MCF 10A (cell line): ENCODE measurements at regions not wholly inside any gene's neighbourhood (a gene's known extent, or its start where the extent isn't known, plus 50 kb on each side); places are given as distances from the start of the nearest gene placed in this dataset.

Experiments used
- BruUV-seq: library from RNA; stranded (reverse); fragments of 400-500 nt; replicated peaks from 2 replicates; lab custom pipeline; 2021; lab: Mats Ljungman, UMichigan
- CTCF ChIA-PET: fragments of 300-600 bp; sonication (Branson Sonifier 250); formaldehyde crosslinking; extraction: SDS; loops from one replicate; lab custom pipeline; 2021; ENCODE audit warnings: antibody characterized with exemption, inconsistent platforms; lab: Yijun Ruan, JAX
- POLR2A ChIA-PET: fragments of 300-600, 350-650 bp; sonication (Branson Sonifier 250); formaldehyde crosslinking; extraction: SDS; loops from one replicate; lab custom pipeline; 2020; ENCODE audit warnings: antibody characterized with exemption, inconsistent platforms; lab: Yijun Ruan, JAX
- DNase-seq: peaks from one replicate; pipeline ENCODE4 v3.0.0-alpha.2; 2018; ENCODE audit not compliant: unreplicated experiment
- H3K27ac Mint-ChIP-seq: one replicate; pipeline ENCODE4 v1.8.0; 2022; ENCODE audit warnings: mild to moderate bottlenecking, low read depth, mixed read lengths; ENCODE audit not compliant: unreplicated experiment
- H3K27me3 Mint-ChIP-seq: one replicate; pipeline ENCODE4 v1.8.0; 2022; ENCODE audit warnings: mixed read lengths; ENCODE audit not compliant: insufficient read depth, unreplicated experiment
- H3K36me3 Mint-ChIP-seq: one replicate; pipeline ENCODE4 v1.8.0; 2022; ENCODE audit warnings: mild to moderate bottlenecking, moderate library complexity, mixed read lengths; ENCODE audit not compliant: insufficient read depth, unreplicated experiment
- H3K4me1 Mint-ChIP-seq: one replicate; pipeline ENCODE4 v1.8.0; 2022; ENCODE audit warnings: mixed read lengths; ENCODE audit not compliant: insufficient read depth, unreplicated experiment
- H3K4me3 Mint-ChIP-seq: one replicate; pipeline ENCODE4 v1.8.0; 2022; ENCODE audit warnings: mild to moderate bottlenecking, moderate library complexity, mixed read lengths; ENCODE audit not compliant: unreplicated experiment
- H3K9me3 Mint-ChIP-seq: one replicate; pipeline ENCODE4 v1.8.0; 2022; ENCODE audit warnings: mixed read lengths; ENCODE audit not compliant: unreplicated experiment
- intact Hi-C: fragments of 100-400 bp; cut with micrococcal nuclease; formaldehyde crosslinking; loops from 2 replicates; pipeline ENCODE4 v1.14.1; 2022
- TF ChIP-seq, protein P1 (sequence below): fragments of 200-600 bp; IDR thresholded peaks from one replicate; pipeline ENCODE4 v1.8.0; 2022; ENCODE audit warnings: antibody characterized with exemption, mild to moderate bottlenecking; ENCODE audit not compliant: unreplicated experiment

DNA sequence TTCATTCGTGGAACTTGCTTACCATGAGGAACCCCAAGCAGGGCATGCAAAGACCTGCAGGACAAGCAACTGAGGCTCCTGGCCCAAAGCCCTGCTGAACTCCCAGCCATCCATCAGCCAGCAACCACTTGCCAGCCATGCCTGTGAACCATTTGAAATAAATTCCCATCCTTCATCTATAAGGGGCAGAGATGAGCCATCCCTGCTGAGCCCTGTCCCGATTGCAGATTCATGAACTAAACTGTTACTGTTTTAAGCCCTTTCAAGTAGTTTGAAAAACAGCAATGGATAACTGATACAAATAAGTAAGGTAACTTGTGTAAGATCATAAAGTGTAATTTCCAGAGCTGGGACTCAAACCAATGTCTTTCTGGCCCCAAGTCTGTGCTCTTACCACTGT lies 114.4 kb upstream of the WSCD1 start:
- H3K36me3 Mint-ChIP-seq, result peaks cover under 1% of the 10 kb centered on the region

GRCh38 chr17:5958850-5959249 lies 111.3 kb upstream of the WSCD1 start:
- CTCF ChIA-PET, result interaction anchor here (0.5 to 1.0 kb wide), 3 partner anchors 10 to 92 kb away, joined by 3 to 4 read pairs (median 3); no protein-coding TSS in a partner anchor
- POLR2A ChIA-PET, result no interaction called here
- Mint-ChIP-seq H3K27ac (no peak overlapping the region), H3K36me3 (peaks cover 6% of the 10 kb centered on the region), H3K9me3 (peaks cover 11% of the 10 kb centered on the region), H3K4me3 (no peak overlapping the region), H3K4me1 (no peaks in the 10 kb centered on the region), H3K27me3 (peaks cover 64% of the 10 kb centered on the region)
- TF ChIP-seq, protein P1, sequence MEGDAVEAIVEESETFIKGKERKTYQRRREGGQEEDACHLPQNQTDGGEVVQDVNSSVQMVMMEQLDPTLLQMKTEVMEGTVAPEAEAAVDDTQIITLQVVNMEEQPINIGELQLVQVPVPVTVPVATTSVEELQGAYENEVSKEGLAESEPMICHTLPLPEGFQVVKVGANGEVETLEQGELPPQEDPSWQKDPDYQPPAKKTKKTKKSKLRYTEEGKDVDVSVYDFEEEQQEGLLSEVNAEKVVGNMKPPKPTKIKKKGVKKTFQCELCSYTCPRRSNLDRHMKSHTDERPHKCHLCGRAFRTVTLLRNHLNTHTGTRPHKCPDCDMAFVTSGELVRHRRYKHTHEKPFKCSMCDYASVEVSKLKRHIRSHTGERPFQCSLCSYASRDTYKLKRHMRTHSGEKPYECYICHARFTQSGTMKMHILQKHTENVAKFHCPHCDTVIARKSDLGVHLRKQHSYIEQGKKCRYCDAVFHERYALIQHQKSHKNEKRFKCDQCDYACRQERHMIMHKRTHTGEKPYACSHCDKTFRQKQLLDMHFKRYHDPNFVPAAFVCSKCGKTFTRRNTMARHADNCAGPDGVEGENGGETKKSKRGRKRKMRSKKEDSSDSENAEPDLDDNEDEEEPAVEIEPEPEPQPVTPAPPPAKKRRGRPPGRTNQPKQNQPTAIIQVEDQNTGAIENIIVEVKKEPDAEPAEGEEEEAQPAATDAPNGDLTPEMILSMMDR, result no peak
- DNase-seq, result no peak
- no TSS peak for BruUV-seq
- intact Hi-C loops, result no loop called here

More for the DNA sequence above, 114.4 kb upstream of the WSCD1 start:
- CTCF ChIA-PET, result no interaction called here
- no peak for DNase-seq
- peaks cover 68% of the 10 kb centered on the region for H3K27me3 Mint-ChIP-seq
- H3K4me1 Mint-ChIP-seq, result no peaks in the 10 kb centered on the region
- BruUV-seq, result no TSS peak
- H3K27ac Mint-ChIP-seq, result no peak overlapping the region
- peaks cover 11% of the 10 kb centered on the region for H3K9me3 Mint-ChIP-seq
- H3K4me3 Mint-ChIP-seq, result no peak overlapping the region
- POLR2A ChIA-PET, result no interaction called here
- TF ChIP-seq, protein P1, result no peak
- intact Hi-C loops, result no loop called here

- intact Hi-C loops, result no loop called here
- TF ChIP-seq, protein P1, result no peak
- ChIA-PET POLR2A (no interaction called here), CTCF (interaction anchor here (0.7 kb wide), 1 partner anchor 401 kb away, joined by 3 read pairs; no protein-coding TSS in a partner anchor)
- Mint-ChIP-seq H3K36me3 (peaks cover 6% of the 10 kb centered on the region), H3K27me3 (peaks cover 39% of the 10 kb centered on the region), H3K9me3 (peaks cover 16% of the 10 kb centered on the region), H3K4me3 (no peak overlapping the region), H3K27ac (no peak overlapping the region), H3K4me1 (no peaks in the 10 kb centered on the region)
- BruUV-seq, result no TSS peak
- no peak for DNase-seq
These were observed 107.8 kb upstream of the WSCD1 start for GRCh38 chr17:5962371-5962770.

GRCh38 chr17:5971969-5972368 lies 98.2 kb upstream of the WSCD1 start:
- no peaks in the 10 kb centered on the region for H3K36me3 Mint-ChIP-seq
- TF ChIP-seq, protein P1, result no peak
- H3K9me3 Mint-ChIP-seq, result peaks cover 9% of the 10 kb centered on the region
- no peaks in the 10 kb centered on the region for H3K4me1 Mint-ChIP-seq
- ChIA-PET CTCF (no interaction called here), POLR2A (no interaction called here)
- no peak overlapping the region for H3K4me3 Mint-ChIP-seq
- no peak overlapping the region for H3K27ac Mint-ChIP-seq
- intact Hi-C loops, result no loop called here
- DNase-seq, result no peak
- H3K27me3 Mint-ChIP-seq, result peaks cover 18% of the 10 kb centered on the region
- no TSS peak for BruUV-seq
